SK-N-SH treated with all-trans-retinoic acid at 6 μM for 48 hours (cell line): ENCODE measurements at regions not wholly inside any gene's neighbourhood (a gene's known extent, or its start where the extent isn't known, plus 50 kb on each side); places are given as distances from the start of the nearest gene placed in this dataset.

ENCODE experiments used
- ARNTL ChIP-seq: fragments of 450-650 bp; formaldehyde crosslinking; IDR thresholded peaks from 2 replicates; pipeline ENCODE4 v1.5.0; 2020; ENCODE audit warnings: low read depth, mild to moderate bottlenecking, moderate library complexity, borderline replicate concordance
- ESRRG ChIP-seq: fragments of 250-450 bp; sonication (Bioruptor Pico); IDR thresholded peaks from 2 replicates; pipeline ENCODE4 v1.6.1; 2021; ENCODE audit warnings: mild to moderate bottlenecking
- GLIS3 ChIP-seq: fragments of 250-450 bp; sonication (Bioruptor Pico); IDR thresholded peaks from 2 replicates; pipeline ENCODE4 v1.5.0; 2020; ENCODE audit warnings: mild to moderate bottlenecking, moderate library complexity
- ISL1 ChIP-seq: fragments of 250-450 bp; sonication (Bioruptor Pico); IDR thresholded peaks from 2 replicates; pipeline ENCODE4 v2.1.2; 2022; ENCODE audit warnings: mild to moderate bottlenecking, moderate library complexity
- PPARA ChIP-seq: fragments of 250-450 bp; sonication (Bioruptor Pico); IDR thresholded peaks from 2 replicates; pipeline ENCODE4 v1.5.0; 2020; ENCODE audit warnings: mild to moderate bottlenecking, borderline replicate concordance
- SNAI2 ChIP-seq: fragments of 250-450 bp; sonication (Bioruptor Pico); IDR thresholded peaks from 2 replicates; pipeline ENCODE4 v1.5.0; 2020; ENCODE audit warnings: mild to moderate bottlenecking, moderate library complexity
- TOX ChIP-seq: fragments of 250-450 bp; sonication (Bioruptor Pico); IDR thresholded peaks from 2 replicates; pipeline ENCODE4 v1.8.0; 2021; ENCODE audit warnings: mild to moderate bottlenecking, moderate library complexity, borderline replicate concordance
- ZFP3 ChIP-seq: fragments of 250-450 bp; sonication (Bioruptor Pico); IDR thresholded peaks from 2 replicates; pipeline ENCODE4 v1.5.0; 2020; ENCODE audit warnings: mild to moderate bottlenecking, moderate library complexity
- ZFP30 ChIP-seq: fragments of 450-650 bp; formaldehyde crosslinking; IDR thresholded peaks from 2 replicates; pipeline ENCODE4 v1.5.0; 2022; ENCODE audit warnings: mild to moderate bottlenecking, moderate library complexity
- ZNF8 ChIP-seq: fragments of 450-650 bp; formaldehyde crosslinking; IDR thresholded peaks from 2 replicates; pipeline ENCODE4 v1.5.0; 2020; ENCODE audit warnings: mild to moderate bottlenecking, moderate library complexity
- TF ChIP-seq, protein P1 (sequence below): fragments of 250-450 bp; sonication (Bioruptor Pico); IDR thresholded peaks from 2 replicates; pipeline ENCODE4 v1.8.0; 2020; ENCODE audit warnings: mild to moderate bottlenecking, moderate library complexity, borderline replicate concordance
- TF ChIP-seq, protein P2 (sequence below): fragments of 250-450 bp; sonication (Bioruptor Pico); IDR thresholded peaks from 2 replicates; pipeline ENCODE4 v1.5.1; 2020; ENCODE audit warnings: low read depth, mild to moderate bottlenecking, moderate library complexity
- TF ChIP-seq, protein P3 (sequence below): fragments of 250-450 bp; sonication (Bioruptor Pico); IDR thresholded peaks from 2 replicates; pipeline ENCODE4 v1.5.0; 2020; ENCODE audit warnings: mild to moderate bottlenecking, moderate library complexity
- TF ChIP-seq, protein P4 (sequence below): fragments of 250-450 bp; sonication (Bioruptor Pico); IDR thresholded peaks from 2 replicates; pipeline ENCODE4 v1.8.0; 2021; ENCODE audit warnings: low read depth, mild to moderate bottlenecking, moderate library complexity, borderline replicate concordance

DNA sequence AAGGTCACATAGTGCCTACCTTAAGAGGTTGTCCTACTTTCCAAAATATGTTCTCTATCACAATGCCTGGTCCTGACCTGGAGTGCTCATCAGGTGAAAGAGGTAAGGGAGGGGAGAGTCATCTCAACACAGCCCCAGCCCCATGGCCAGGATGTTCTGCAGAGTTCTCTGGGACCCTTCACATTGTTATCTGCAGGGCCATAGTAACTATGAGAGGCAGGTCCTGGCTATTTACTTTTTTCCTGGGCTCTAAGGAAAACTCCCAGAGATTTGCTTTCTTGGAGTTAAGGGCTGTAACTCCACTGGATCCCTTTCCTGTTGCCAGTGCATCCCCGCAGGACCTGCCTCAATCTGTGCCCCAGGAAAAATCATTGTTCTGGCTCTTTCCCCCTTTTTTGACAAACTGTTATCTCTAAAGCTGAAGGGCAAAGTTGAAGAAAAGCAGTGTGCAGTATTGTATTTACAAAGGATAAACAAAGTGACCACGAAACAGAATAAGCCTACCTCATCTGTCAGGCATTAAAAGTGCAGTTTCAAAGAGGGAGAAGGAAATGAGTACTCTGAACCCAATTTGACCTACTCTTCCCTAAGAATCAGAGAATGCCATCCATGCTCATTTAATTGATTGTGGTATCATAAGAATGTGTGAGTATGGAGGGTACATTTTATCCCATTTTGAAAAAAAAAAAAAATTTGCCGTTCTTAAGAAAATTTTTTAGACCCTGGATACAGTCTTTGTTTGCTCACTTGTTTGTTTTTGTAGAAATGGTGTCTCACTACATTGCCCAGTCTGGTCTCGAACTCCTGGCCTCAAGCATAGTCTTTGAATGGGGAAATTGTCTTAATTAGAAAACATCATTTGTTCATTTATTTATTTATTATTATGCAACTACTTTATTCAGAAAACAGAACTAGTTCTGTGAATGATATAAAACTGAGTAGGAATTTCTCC lies 149.6 kb downstream of the RHOU start:
- TF ChIP-seq, protein P1, sequence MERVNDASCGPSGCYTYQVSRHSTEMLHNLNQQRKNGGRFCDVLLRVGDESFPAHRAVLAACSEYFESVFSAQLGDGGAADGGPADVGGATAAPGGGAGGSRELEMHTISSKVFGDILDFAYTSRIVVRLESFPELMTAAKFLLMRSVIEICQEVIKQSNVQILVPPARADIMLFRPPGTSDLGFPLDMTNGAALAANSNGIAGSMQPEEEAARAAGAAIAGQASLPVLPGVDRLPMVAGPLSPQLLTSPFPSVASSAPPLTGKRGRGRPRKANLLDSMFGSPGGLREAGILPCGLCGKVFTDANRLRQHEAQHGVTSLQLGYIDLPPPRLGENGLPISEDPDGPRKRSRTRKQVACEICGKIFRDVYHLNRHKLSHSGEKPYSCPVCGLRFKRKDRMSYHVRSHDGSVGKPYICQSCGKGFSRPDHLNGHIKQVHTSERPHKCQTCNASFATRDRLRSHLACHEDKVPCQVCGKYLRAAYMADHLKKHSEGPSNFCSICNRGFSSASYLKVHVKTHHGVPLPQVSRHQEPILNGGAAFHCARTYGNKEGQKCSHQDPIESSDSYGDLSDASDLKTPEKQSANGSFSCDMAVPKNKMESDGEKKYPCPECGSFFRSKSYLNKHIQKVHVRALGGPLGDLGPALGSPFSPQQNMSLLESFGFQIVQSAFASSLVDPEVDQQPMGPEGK (CRISPR knock-in tag) = no peak
- TF ChIP-seq, protein P2, sequence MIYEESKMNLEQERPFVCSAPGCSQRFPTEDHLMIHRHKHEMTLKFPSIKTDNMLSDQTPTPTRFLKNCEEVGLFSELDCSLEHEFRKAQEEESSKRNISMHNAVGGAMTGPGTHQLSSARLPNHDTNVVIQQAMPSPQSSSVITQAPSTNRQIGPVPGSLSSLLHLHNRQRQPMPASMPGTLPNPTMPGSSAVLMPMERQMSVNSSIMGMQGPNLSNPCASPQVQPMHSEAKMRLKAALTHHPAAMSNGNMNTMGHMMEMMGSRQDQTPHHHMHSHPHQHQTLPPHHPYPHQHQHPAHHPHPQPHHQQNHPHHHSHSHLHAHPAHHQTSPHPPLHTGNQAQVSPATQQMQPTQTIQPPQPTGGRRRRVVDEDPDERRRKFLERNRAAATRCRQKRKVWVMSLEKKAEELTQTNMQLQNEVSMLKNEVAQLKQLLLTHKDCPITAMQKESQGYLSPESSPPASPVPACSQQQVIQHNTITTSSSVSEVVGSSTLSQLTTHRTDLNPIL = no peak
- TF ChIP-seq ARNTL (CRISPR knock-in tag) (no peak), ZFP30 (no peak), ZNF8 (CRISPR knock-in tag) (no peak), PPARA (CRISPR knock-in tag) (no peak), ISL1 (CRISPR knock-in tag) (peak; percentile 64), SNAI2 (CRISPR knock-in tag) (no peak), TOX (no peak), ESRRG (CRISPR knock-in tag) (no peak), ZFP3 (CRISPR knock-in tag) (no peak), GLIS3 (CRISPR knock-in tag) (no peak)
- TF ChIP-seq, protein P3, sequence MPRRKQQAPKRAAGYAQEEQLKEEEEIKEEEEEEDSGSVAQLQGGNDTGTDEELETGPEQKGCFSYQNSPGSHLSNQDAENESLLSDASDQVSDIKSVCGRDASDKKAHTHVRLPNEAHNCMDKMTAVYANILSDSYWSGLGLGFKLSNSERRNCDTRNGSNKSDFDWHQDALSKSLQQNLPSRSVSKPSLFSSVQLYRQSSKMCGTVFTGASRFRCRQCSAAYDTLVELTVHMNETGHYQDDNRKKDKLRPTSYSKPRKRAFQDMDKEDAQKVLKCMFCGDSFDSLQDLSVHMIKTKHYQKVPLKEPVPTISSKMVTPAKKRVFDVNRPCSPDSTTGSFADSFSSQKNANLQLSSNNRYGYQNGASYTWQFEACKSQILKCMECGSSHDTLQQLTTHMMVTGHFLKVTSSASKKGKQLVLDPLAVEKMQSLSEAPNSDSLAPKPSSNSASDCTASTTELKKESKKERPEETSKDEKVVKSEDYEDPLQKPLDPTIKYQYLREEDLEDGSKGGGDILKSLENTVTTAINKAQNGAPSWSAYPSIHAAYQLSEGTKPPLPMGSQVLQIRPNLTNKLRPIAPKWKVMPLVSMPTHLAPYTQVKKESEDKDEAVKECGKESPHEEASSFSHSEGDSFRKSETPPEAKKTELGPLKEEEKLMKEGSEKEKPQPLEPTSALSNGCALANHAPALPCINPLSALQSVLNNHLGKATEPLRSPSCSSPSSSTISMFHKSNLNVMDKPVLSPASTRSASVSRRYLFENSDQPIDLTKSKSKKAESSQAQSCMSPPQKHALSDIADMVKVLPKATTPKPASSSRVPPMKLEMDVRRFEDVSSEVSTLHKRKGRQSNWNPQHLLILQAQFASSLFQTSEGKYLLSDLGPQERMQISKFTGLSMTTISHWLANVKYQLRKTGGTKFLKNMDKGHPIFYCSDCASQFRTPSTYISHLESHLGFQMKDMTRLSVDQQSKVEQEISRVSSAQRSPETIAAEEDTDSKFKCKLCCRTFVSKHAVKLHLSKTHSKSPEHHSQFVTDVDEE (CRISPR knock-in tag) = no peak
- TF ChIP-seq, protein P4, sequence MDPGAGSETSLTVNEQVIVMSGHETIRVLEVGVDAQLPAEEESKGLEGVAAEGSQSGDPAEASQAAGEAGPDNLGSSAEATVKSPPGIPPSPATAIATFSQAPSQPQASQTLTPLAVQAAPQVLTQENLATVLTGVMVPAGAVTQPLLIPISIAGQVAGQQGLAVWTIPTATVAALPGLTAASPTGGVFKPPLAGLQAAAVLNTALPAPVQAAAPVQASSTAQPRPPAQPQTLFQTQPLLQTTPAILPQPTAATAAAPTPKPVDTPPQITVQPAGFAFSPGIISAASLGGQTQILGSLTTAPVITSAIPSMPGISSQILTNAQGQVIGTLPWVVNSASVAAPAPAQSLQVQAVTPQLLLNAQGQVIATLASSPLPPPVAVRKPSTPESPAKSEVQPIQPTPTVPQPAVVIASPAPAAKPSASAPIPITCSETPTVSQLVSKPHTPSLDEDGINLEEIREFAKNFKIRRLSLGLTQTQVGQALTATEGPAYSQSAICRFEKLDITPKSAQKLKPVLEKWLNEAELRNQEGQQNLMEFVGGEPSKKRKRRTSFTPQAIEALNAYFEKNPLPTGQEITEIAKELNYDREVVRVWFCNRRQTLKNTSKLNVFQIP (CRISPR knock-in tag) = no peak
